Thyroid gland (tissue), 4 donors: ENCODE measurements at regions not wholly inside any gene's neighbourhood (a gene's known extent, or its start where the extent isn't known, plus 50 kb on each side); places are given as distances from the start of the nearest gene placed in this dataset.

Experiments used
- POLR2A ChIP-seq, 2 donors: fragments of 450-650 bp; IDR thresholded peaks; one replicate each; pipeline ENCODE4 v1.6.1; 2017; ENCODE audit warnings: antibody characterized with exemption in 2 of 2, mild to moderate bottlenecking in 2 of 2, moderate library complexity in 1 of 2
- TF ChIP-seq, protein P1 (sequence below), 6 experiments: fragments of 200-600 bp in 3 of 6; fragments of 450-650 bp in 3 of 6; sonication (generic) in 3 of 6; IDR thresholded peaks; one replicate each; pipeline ENCODE4 v1.5.1; 2016 to 2019; ENCODE audit warnings: antibody characterized with exemption in 6 of 6, mild to moderate bottlenecking in 2 of 6, inconsistent platforms in 1 of 6, moderate library complexity in 1 of 6

DNA sequence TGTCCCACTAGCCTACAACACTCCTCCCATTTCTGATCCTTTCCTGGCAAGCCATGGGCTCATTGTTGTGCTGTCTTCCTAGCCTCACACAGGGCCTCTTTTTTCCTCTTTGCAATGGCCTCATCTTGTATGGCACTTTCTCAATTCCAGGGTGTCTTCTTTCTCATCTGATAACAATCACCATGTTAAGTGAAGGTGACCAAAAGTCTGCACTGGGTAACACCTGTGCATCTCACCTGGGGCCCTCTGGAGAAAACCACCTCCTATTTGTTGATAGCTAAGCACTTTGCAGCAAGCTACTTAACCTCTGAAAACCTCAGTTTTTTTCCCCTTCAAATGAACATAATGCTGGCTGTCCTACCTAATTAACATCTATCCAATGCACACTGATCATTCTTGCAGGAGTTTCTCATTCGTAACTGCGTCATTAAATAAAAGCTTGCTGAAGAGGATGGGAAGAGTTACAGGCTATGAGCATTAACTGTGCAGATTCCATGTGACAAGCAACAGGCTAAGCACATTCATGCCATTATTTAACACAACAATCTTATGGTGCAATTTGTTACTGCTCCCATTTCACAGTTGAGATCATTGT is 60.1 kb upstream of the STK32A start:
- TF ChIP-seq, protein P1, sequence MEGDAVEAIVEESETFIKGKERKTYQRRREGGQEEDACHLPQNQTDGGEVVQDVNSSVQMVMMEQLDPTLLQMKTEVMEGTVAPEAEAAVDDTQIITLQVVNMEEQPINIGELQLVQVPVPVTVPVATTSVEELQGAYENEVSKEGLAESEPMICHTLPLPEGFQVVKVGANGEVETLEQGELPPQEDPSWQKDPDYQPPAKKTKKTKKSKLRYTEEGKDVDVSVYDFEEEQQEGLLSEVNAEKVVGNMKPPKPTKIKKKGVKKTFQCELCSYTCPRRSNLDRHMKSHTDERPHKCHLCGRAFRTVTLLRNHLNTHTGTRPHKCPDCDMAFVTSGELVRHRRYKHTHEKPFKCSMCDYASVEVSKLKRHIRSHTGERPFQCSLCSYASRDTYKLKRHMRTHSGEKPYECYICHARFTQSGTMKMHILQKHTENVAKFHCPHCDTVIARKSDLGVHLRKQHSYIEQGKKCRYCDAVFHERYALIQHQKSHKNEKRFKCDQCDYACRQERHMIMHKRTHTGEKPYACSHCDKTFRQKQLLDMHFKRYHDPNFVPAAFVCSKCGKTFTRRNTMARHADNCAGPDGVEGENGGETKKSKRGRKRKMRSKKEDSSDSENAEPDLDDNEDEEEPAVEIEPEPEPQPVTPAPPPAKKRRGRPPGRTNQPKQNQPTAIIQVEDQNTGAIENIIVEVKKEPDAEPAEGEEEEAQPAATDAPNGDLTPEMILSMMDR (IDR thresholded peaks at IDR 0.05): no peak
- no peak for TF ChIP-seq POLR2A (IDR thresholded peaks at IDR 0.05)
